Mesenchymal stem cell (in vitro differentiated cells and primary cell): ENCODE measurements at regions not wholly inside any gene's neighbourhood (a gene's known extent, or its start where the extent isn't known, plus 50 kb on each side); places are given as distances from the start of the nearest gene placed in this dataset.
"Not testable (repeated sequence)": the region's sequence is repeated elsewhere in the genome, so short reads cannot be mapped to it uniquely, and the experiment has no call there.

Experiments used
- DNase-seq: peaks from one replicate; pipeline ENCODE4 v3.0.0-alpha.2; 2013
- H2AFZ ChIP-seq: one replicate; pipeline ENCODE4 v1.6.1; 2013; ENCODE audit warnings: low read depth, mild to moderate bottlenecking, control low read depth, inconsistent platforms, low read length, moderate library complexity
- H2AK5ac ChIP-seq: 2 replicates; pipeline ENCODE4 v1.6.1; 2013; ENCODE audit warnings: low read length, moderate library complexity, mild to moderate bottlenecking, inconsistent platforms; ENCODE audit not compliant: severe bottlenecking
- H2BK120ac ChIP-seq: one replicate; pipeline ENCODE4 v1.6.1; 2013; ENCODE audit warnings: low read depth, mild to moderate bottlenecking, inconsistent platforms, low read length, moderate library complexity
- H2BK12ac ChIP-seq, 2 experiments: one replicate each; pipeline ENCODE4 v1.6.1; 2013; ENCODE audit warnings: inconsistent platforms in 2 of 2, low read length in 2 of 2, mild to moderate bottlenecking in 2 of 2, moderate library complexity in 2 of 2, control low read depth in 1 of 2
- H2BK15ac ChIP-seq: one replicate; pipeline ENCODE4 v1.6.1; 2013; ENCODE audit warnings: mild to moderate bottlenecking, low read depth, inconsistent platforms; ENCODE audit not compliant: poor library complexity, severe bottlenecking
- H2BK5ac ChIP-seq: 2 replicates; pipeline ENCODE4 v1.6.1; 2013; ENCODE audit warnings: low read depth, mild to moderate bottlenecking, low read length, control low read depth, inconsistent platforms; ENCODE audit not compliant: poor library complexity, severe bottlenecking
- H3K14ac ChIP-seq, 2 experiments: one replicate each; pipeline ENCODE4 v1.6.1; 2013; ENCODE audit warnings: inconsistent platforms in 2 of 2, low read length in 2 of 2, control low read depth in 1 of 2, mild to moderate bottlenecking in 1 of 2, moderate library complexity in 1 of 2
- H3K18ac ChIP-seq, 2 experiments: one replicate each; pipeline ENCODE4 v1.6.1; 2013; ENCODE audit warnings: inconsistent platforms in 2 of 2, low read length in 2 of 2, control low read depth in 1 of 2, low read depth in 1 of 2, mild to moderate bottlenecking in 1 of 2
- H3K23ac ChIP-seq, 2 experiments: one replicate each; pipeline ENCODE4 v1.6.1; 2013; ENCODE audit warnings: inconsistent platforms in 2 of 2, low read length in 2 of 2, mild to moderate bottlenecking in 2 of 2, moderate library complexity in 2 of 2, control low read depth in 1 of 2
- H3K27ac ChIP-seq: 2 replicates; pipeline ENCODE4 v1.5.1; 2013; ENCODE audit warnings: mild to moderate bottlenecking, moderate library complexity, low read length, control low read depth, inconsistent platforms; ENCODE audit not compliant: poor library complexity, severe bottlenecking
- H3K27me3 ChIP-seq, 2 experiments: 2 replicates each; pipeline versions ENCODE4 v1.6.1 to v1.7.0; 2013; ENCODE audit warnings: low read length in 2 of 2, mild to moderate bottlenecking in 2 of 2, moderate library complexity in 2 of 2, control low read depth in 1 of 2, inconsistent platforms in 1 of 2; ENCODE audit not compliant: control insufficient read depth in 1 of 2, insufficient read depth in 1 of 2
- H3K36me3 ChIP-seq, 2 experiments: 2 replicates each; pipeline versions ENCODE4 v1.6.1 to v1.7.0; 2013; ENCODE audit warnings: low read length in 2 of 2, control low read depth in 1 of 2, inconsistent platforms in 1 of 2, low read depth in 1 of 2, mild to moderate bottlenecking in 1 of 2; ENCODE audit not compliant: insufficient read depth in 2 of 2, control insufficient read depth in 1 of 2
- H3K4ac ChIP-seq, 2 experiments: one replicate each; pipeline ENCODE4 v1.6.1; 2013; ENCODE audit warnings: inconsistent platforms in 2 of 2, low read length in 2 of 2, mild to moderate bottlenecking in 2 of 2, moderate library complexity in 2 of 2, control low read depth in 1 of 2, low read depth in 1 of 2
- H3K4me1 ChIP-seq: 2 replicates; pipeline ENCODE4 v1.6.1; 2013; ENCODE audit warnings: low read depth, low read length, control low read depth; ENCODE audit not compliant: control insufficient read depth, insufficient read depth
- H3K4me2 ChIP-seq: 2 replicates; pipeline ENCODE4 v1.6.1; 2013; ENCODE audit warnings: low read length, mild to moderate bottlenecking, inconsistent platforms; ENCODE audit not compliant: poor library complexity, severe bottlenecking
- H3K4me3 ChIP-seq, 2 experiments: 2 replicates each; pipeline versions ENCODE4 v1.5.1 to v1.7.0; 2013; ENCODE audit warnings: low read length in 2 of 2, mild to moderate bottlenecking in 2 of 2, control low read depth in 1 of 2, low read depth in 1 of 2; ENCODE audit not compliant: insufficient read depth in 1 of 2
- H3K79me1 ChIP-seq: replicated peaks from 2 replicates; pipeline ENCODE4 v1.6.1; 2013; ENCODE audit warnings: mild to moderate bottlenecking, control low read depth, low read length, inconsistent platforms; ENCODE audit not compliant: poor library complexity, severe bottlenecking
- H3K9ac ChIP-seq: 2 replicates; pipeline ENCODE4 v1.7.0; 2013; ENCODE audit warnings: mild to moderate bottlenecking, low read length, moderate library complexity
- H3K9me3 ChIP-seq: 2 replicates; pipeline ENCODE4 v1.7.0; 2013; ENCODE audit warnings: mild to moderate bottlenecking, low read length; ENCODE audit not compliant: control insufficient read depth
- H4K8ac ChIP-seq: one replicate; pipeline ENCODE4 v1.6.1; 2013; ENCODE audit warnings: inconsistent platforms, mild to moderate bottlenecking, low read length, moderate library complexity
- H4K91ac ChIP-seq: one replicate; pipeline ENCODE4 v1.6.1; 2013; ENCODE audit warnings: mild to moderate bottlenecking, low read length, inconsistent platforms
- WGBS: methylation state at CpG from one replicate; pipeline ENCODE4 v1.1.7; 2013; ENCODE audit warnings: mixed read lengths; 5-methylcytosine and 5-hydroxymethylcytosine counted together

- no peak overlapping the region for H3K14ac ChIP-seq
- no peak overlapping the region for H3K4ac ChIP-seq
- no peak overlapping the region for H3K4me3 ChIP-seq
- H3K9ac ChIP-seq = no peak overlapping the region
- no peaks in the 10 kb centered on the region for H3K79me1 ChIP-seq
- no peak overlapping the region for H3K18ac ChIP-seq
- no peak overlapping the region for H2AK5ac ChIP-seq
- no peak overlapping the region for H3K23ac ChIP-seq
- no peak overlapping the region for H4K91ac ChIP-seq
- no peak overlapping the region for H2BK15ac ChIP-seq
- no peak overlapping the region for H2BK120ac ChIP-seq
- no peak for DNase-seq
- no peaks in the 10 kb centered on the region for H3K4me1 ChIP-seq
- no peak overlapping the region for H4K8ac ChIP-seq
- no peak overlapping the region for H2BK5ac ChIP-seq
- H3K4me2 ChIP-seq = no peak overlapping the region
- no peak overlapping the region for H2AFZ ChIP-seq
- H3K27me3 ChIP-seq = no peaks in the 10 kb centered on the region
- H3K27ac ChIP-seq = no peak overlapping the region
- 41% methylated on average over 1 of the region's 1 CpG for WGBS
- H2BK12ac ChIP-seq = no peak overlapping the region
- H3K36me3 ChIP-seq = no peaks in the 10 kb centered on the region
- H3K9me3 ChIP-seq = peaks cover 4% of the 10 kb centered on the region
Measured at GRCh38 chr6:66265737-66266136, 558.7 kb upstream of the EYS start.

- no peak overlapping the region for H3K4me3 ChIP-seq
- no peak overlapping the region for H3K4me2 ChIP-seq
- H3K27ac ChIP-seq = no peak overlapping the region
- H3K27me3 ChIP-seq = no peaks in the 10 kb centered on the region
- no peak overlapping the region for H3K23ac ChIP-seq
- no peak overlapping the region for H2BK5ac ChIP-seq
- no peak overlapping the region for H3K9ac ChIP-seq
- H3K14ac ChIP-seq = no peak overlapping the region
- H3K18ac ChIP-seq = no peak overlapping the region
- H3K4me1 ChIP-seq = no peaks in the 10 kb centered on the region
- no peaks in the 10 kb centered on the region for H3K36me3 ChIP-seq
- H3K9me3 ChIP-seq = peaks cover 7% of the 10 kb centered on the region
- WGBS = 78% methylated on average over 4 of the region's 4 CpGs
- no peak for DNase-seq
- H2BK12ac ChIP-seq = no peak overlapping the region
- H4K8ac ChIP-seq = no peak overlapping the region
- no peak overlapping the region for H2AFZ ChIP-seq
- no peak overlapping the region for H2AK5ac ChIP-seq
- no peak overlapping the region for H4K91ac ChIP-seq
- no peak overlapping the region for H3K4ac ChIP-seq
- H2BK15ac ChIP-seq = no peak overlapping the region
- no peaks in the 10 kb centered on the region for H3K79me1 ChIP-seq
- no peak overlapping the region for H2BK120ac ChIP-seq
Measured at GRCh38 chr6:66264376-66264775, 557.4 kb upstream of the EYS start.

GRCh38 chr6:66258731-66259487 lies 551.9 kb upstream of the EYS start:
- WGBS = 90% methylated on average over 5 of the region's 6 CpGs
- H2AFZ ChIP-seq = not testable (repeated sequence)

GRCh38 chr6:66245231-66245630 lies 538.2 kb upstream of the EYS start:
- Histone ChIP-seq H2BK5ac (no peak overlapping the region), H3K27ac (no peak overlapping the region), H2BK120ac (no peak overlapping the region), H4K91ac (no peak overlapping the region), H3K14ac (no peak overlapping the region), H2AK5ac (no peak overlapping the region), H3K36me3 (no peaks in the 10 kb centered on the region), H4K8ac (no peak overlapping the region), H2AFZ (no peak overlapping the region), H3K27me3 (no peaks in the 10 kb centered on the region), H3K4ac (no peak overlapping the region), H2BK12ac (no peak overlapping the region), H3K4me3 (no peak overlapping the region), H3K18ac (no peak overlapping the region), H3K4me2 (no peak overlapping the region), H3K9me3 (no peaks in the 10 kb centered on the region), H2BK15ac (no peak overlapping the region), H3K9ac (no peak overlapping the region), H3K4me1 (no peaks in the 10 kb centered on the region), H3K79me1 (no peaks in the 10 kb centered on the region), H3K23ac (no peak overlapping the region)
- no peak for DNase-seq
- WGBS = no CpG with 5 or more reads among the region's 1 CpG

More at GRCh38 chr6:66258731-66259487, 551.9 kb upstream of the EYS start:
- not testable (repeated sequence) for H2BK120ac ChIP-seq, H3K4me3 ChIP-seq, DNase-seq, H3K4me2 ChIP-seq, H3K36me3 ChIP-seq, H3K14ac ChIP-seq, H3K4me1 ChIP-seq, H3K9ac ChIP-seq, H4K8ac ChIP-seq, H2BK15ac ChIP-seq, H3K27ac ChIP-seq, H3K79me1 ChIP-seq, H4K91ac ChIP-seq, H2AK5ac ChIP-seq, H2BK12ac ChIP-seq, H3K4ac ChIP-seq, H3K27me3 ChIP-seq, H3K23ac ChIP-seq, H2BK5ac ChIP-seq, H3K18ac ChIP-seq
- peaks cover 13% of the 10 kb centered on the region for H3K9me3 ChIP-seq
